ENCODE measurements at regions not wholly inside any gene's neighbourhood (a gene's known extent, or its start where the extent isn't known, plus 50 kb on each side); places are given as distances from the start of the nearest gene placed in this dataset.

DNA sequence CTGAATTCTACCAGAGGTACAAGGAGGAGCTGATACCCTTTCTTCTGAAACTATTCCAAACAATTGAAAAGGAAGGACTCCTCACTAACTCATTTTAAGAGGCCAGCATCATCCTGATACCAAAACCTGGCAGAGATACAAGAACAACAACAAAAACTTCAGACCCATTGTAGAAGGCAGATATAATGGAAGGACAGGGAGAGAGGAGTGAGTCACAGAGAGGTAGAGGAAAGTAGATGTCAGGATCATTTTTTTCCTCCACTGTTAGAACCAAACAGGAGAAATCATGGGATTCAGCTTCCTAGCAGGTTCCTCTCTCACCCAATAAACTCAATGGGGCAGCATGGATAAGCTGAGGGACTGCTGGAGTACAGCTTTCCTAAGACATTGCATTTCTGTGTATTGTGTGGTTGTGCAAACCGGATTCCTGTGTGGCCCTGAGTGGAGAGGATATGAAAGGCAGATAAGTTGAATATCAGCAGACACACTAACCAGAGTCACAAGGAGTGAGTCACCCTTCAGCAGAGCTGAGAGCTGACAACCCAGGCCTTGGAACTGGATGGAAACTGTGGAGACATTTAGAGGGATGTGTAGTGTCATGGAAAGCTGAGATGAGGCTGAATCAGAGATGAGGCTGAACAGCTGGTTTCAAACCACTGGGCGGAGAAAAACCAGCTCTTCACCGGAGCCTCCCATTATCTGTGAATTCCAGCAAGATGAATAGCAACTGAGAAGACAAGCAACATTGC lies 60.9 kb upstream of the MMADHC start:
- H3K36me3 Mint-ChIP-seq (ENCODE audit: insufficient read depth in 2 of 2) = peaks cover 0 to 2% of the 10 kb centered on the region in 2 donors
- no peak overlapping the region for H3K27ac Mint-ChIP-seq
- peaks cover 0 to 5% of the 10 kb centered on the region in 2 donors for H3K9me3 Mint-ChIP-seq
- H3K4me3 Mint-ChIP-seq = no peak overlapping the region
- DNase-seq (no peak), ATAC-seq (replicated peaks in 1 of 2) (no peak)
- no peaks in the 10 kb centered on the region for H3K27me3 Mint-ChIP-seq (ENCODE audit: low read depth)
- no peaks in the 10 kb centered on the region for H3K4me1 Mint-ChIP-seq (ENCODE audit: low read depth)

DNA sequence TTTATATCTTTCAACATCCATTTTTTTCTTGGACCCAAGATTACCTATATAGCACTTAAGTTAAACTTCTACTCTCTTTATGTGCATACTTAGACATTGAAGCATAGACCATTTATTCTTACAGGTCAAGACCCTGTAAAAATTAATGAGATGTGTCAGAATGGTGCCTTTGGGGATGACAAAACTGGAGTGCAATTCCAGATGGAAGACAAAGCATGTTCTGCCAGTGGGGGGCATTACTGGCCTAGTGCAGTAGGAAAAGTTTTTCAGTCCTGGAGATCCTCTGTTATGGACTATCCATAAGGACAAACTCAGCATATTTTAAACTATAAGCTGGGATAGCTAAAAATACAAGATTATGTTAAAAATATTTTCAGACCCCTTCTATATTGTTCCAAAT lies 57.8 kb upstream of the MMADHC start:
- Mint-ChIP-seq H3K4me3 (no peak overlapping the region), H3K27ac (no peak overlapping the region), H3K4me1 (ENCODE audit: low read depth) (no peaks in the 10 kb centered on the region), H3K9me3 (peaks cover 5 to 11% of the 10 kb centered on the region in 2 donors), H3K36me3 (ENCODE audit: insufficient read depth in 2 of 2) (peaks cover 0 to 2% of the 10 kb centered on the region in 2 donors), H3K27me3 (ENCODE audit: low read depth) (no peaks in the 10 kb centered on the region)
- DNase-seq (no peak), ATAC-seq (replicated peaks in 1 of 2) (no peak)

Measured in activated T-cell treated with anti-CD3 and anti-CD28 coated beads, Interleukin-2, amount 50 U/mL, for 72 hours (primary cell).